Transverse colon (tissue), 3 donors: ENCODE measurements at regions not wholly inside any gene's neighbourhood (a gene's known extent, or its start where the extent isn't known, plus 50 kb on each side); places are given as distances from the start of the nearest gene placed in this dataset.

Source experiments
- POLR2A ChIP-seq: fragments of 450-650 bp; IDR thresholded peaks from one replicate; pipeline ENCODE4 v1.6.1; 2016; ENCODE audit warnings: antibody characterized with exemption, mild to moderate bottlenecking, moderate library complexity
- POLR2AphosphoS5 ChIP-seq, 3 donors: sonication (generic); formaldehyde crosslinking; IDR thresholded peaks; one replicate each; pipeline ENCODE4 v1.6.1; 2016; ENCODE audit warnings: antibody characterized with exemption in 3 of 3

GRCh38 chr1:185530215-185530614 lies 204.0 kb upstream of the HMCN1 start:
- TF ChIP-seq POLR2AphosphoS5 (IDR thresholded peaks at IDR 0.05) (no peak), POLR2A (no peak)
